GM12872 (cell line): ENCODE measurements at regions not wholly inside any gene's neighbourhood (a gene's known extent, or its start where the extent isn't known, plus 50 kb on each side); places are given as distances from the start of the nearest gene placed in this dataset.

Experiments
- CTCF ChIP-seq: IDR thresholded peaks from 3 replicates; pipeline ENCODE4 v1.5.1; 2011; ENCODE audit warnings: low read depth, mild to moderate bottlenecking, low read length, moderate library complexity; ENCODE audit not compliant: insufficient read depth

- no peak for TF ChIP-seq CTCF
These were observed 337.1 kb upstream of the MMADHC start for GRCh38 chr2:149924549-149925213.

DNA sequence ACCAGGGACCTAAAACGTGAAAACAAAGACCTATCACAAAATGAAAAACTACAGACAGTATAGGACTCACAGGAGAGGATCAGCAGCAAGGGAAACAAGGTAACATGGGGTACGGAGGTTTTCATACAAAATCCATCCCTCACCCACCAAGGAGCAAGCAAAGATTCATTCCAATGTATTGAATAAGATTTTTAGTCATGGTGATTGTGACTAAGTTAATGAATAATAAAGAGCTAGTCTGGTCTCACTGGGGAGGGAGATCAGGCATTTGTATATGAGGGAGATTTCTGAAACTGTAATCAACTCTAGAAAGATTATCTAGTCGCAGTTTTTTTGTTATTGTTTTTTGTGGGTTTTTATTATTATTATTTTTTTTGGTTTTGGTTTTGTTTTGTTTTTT, 336.5 kb upstream of the MMADHC start:
- TF ChIP-seq CTCF = no peak

DNA sequence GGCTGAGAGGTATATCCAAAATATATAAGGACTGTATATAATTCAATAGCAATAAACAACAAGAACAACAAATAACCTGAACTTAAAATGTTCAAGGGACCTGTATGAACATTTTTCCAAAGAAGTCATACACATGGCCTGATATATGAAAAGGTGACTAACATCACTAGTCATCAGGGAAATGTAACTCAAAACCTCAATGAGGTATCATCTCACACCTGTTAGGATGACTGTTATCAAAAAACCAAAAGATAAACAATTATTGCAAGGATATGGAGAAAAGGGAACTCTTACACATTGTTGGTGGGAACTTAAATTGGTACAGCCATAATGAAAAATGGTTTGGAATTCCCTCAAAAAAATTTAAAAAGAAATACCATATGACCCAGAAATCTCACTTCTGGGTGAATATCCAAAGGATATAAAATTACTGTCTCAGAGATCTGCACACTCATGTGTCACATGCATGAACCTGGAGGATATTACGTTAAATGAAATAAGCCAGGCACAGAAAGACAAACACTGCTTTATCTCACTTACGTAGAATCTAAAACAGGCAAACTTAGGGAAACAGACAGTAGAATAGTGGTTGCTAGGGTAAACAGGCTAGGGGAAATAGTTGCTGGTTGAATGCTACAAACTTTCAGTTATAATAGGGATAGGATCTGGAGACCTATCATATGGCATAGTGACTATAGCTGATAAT, 334.5 kb upstream of the MMADHC start:
- TF ChIP-seq CTCF = no peak

- no peak for TF ChIP-seq CTCF
These were observed 332.8 kb upstream of the MMADHC start for GRCh38 chr2:149920389-149920788.

GRCh38 chr2:149915151-149915550, 327.6 kb upstream of the MMADHC start:
- no peak for TF ChIP-seq CTCF

DNA sequence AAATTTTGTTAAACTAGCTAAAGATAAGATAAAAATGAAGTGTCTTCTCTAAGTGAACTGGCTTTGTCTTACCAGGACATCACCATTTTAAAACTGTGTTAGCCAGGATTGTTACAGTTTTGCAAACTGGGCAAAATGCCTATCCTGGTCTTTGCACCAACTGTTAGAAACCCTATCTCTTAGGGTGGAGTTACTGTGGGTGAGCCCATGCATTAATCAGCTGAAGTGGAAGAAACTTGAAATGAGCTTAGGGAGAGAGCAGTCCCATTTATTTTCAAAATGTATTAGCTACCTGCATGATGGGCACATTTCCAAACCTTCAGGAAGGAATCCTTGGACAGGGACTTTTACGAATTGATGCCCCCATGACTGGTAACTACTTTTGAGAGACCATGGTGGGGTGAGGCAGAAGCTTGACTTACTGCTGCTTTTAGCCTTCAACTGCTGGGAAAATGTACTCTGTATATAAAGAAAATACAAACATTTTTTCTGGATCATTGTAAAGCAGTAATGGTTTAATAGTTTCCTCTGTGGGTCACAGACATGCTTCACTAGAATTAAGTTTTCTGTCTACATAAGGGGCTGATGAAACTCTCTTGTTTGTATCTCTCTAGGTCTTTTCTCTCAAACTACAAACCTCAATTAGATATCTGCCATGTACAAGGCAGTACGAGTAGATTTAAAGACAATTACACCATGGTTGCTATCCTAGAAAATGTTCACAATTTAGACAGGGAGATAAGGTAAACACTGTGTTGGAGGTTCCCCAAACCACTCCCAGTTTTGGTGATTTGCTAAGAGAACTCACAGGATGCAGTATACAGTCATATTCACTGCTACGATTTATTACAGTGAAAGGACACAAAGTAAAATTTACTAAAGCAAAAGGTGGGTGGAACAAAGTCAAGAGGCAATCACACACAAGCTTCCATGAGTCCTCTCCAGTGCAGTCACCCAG, 321.4 kb upstream of the MMADHC start:
- no peak for TF ChIP-seq CTCF

DNA sequence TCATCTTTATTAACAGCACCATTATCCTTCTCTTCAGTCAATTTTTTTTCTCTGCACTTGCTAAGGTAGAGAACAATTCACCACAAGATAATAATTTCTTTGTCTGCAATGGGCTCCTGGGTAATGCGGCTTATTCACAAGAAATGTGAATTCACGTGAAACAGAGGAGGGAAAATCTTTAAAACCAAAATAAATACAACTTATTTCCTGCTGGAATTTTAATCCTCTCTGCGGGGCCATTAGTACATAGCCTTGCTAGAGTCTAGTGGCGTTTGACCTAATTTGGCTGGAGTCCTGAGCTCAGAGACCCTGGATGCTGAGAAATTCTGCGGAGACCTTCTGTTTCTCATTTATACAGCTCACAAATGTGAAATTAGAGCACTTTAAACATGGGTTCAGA, 319.3 kb upstream of the MMADHC start:
- no peak for TF ChIP-seq CTCF
